GM23338 (cell line): ENCODE measurements at regions not wholly inside any gene's neighbourhood (a gene's known extent, or its start where the extent isn't known, plus 50 kb on each side); places are given as distances from the start of the nearest gene placed in this dataset.

Source experiments
- ATAC-seq: fragments of 200-7000 bp; cut with Tn5 transposase; 3 replicates; pipeline ENCODE4 v1.9.1; 2020
- DNase-seq: peaks from one replicate; pipeline ENCODE4 v3.0.0-alpha.2; 2015; ENCODE audit warnings: low spot score
- H2AFZ ChIP-seq: fragments of 200-600 bp; sonication (generic); 2 replicates; pipeline ENCODE4 v1.8.0; 2016; ENCODE audit warnings: antibody characterized with exemption, mild to moderate bottlenecking, moderate library complexity
- H3F3A ChIP-seq: fragments of 200-600 bp; sonication (generic); replicated peaks from 2 replicates; pipeline ENCODE4 v1.8.0; 2017; ENCODE audit warnings: antibody characterized with exemption, mixed run types, low read depth
- H3K27ac ChIP-seq: fragments of 200-600 bp; sonication (generic); 2 replicates; pipeline ENCODE4 v1.6.1; 2016; ENCODE audit warnings: low read depth
- H3K27me3 ChIP-seq: fragments of 200-600 bp; sonication (generic); 2 replicates; pipeline ENCODE4 v1.8.0; 2016; ENCODE audit warnings: mild to moderate bottlenecking, mixed run types, moderate library complexity; ENCODE audit not compliant: insufficient read depth
- H3K36me3 ChIP-seq: fragments of 200-600 bp; sonication (generic); 2 replicates; pipeline ENCODE4 v1.8.0; 2016; ENCODE audit warnings: mild to moderate bottlenecking; ENCODE audit not compliant: insufficient read depth
- H3K4me1 ChIP-seq: fragments of 200-600 bp; sonication (generic); 2 replicates; pipeline ENCODE4 v1.8.0; 2016; ENCODE audit warnings: mild to moderate bottlenecking, moderate library complexity; ENCODE audit not compliant: insufficient read depth
- H3K4me2 ChIP-seq: fragments of 200-600 bp; sonication (generic); 2 replicates; pipeline ENCODE4 v1.7.1; 2017; ENCODE audit warnings: mixed run types
- H3K4me3 ChIP-seq: fragments of 200-600 bp; sonication (generic); 2 replicates; pipeline ENCODE4 v1.6.1; 2016; ENCODE audit warnings: mixed run types
- H3K79me2 ChIP-seq: fragments of 200-600 bp; sonication (generic); replicated peaks from 2 replicates; pipeline ENCODE4 v1.8.0; 2017; ENCODE audit warnings: mild to moderate bottlenecking; ENCODE audit not compliant: insufficient read depth
- H3K9me2 ChIP-seq: fragments of 200-600 bp; sonication (generic); 2 replicates; pipeline ENCODE4 v1.8.0; 2017; ENCODE audit not compliant: insufficient read depth
- H4K20me1 ChIP-seq: fragments of 200-600 bp; sonication (generic); replicated peaks from 2 replicates; pipeline ENCODE4 v1.8.0; 2017; ENCODE audit warnings: mild to moderate bottlenecking; ENCODE audit not compliant: insufficient read depth
- H3K27ac Mint-ChIP-seq: 2 replicates; pipeline ENCODE4 v1.8.0; 2020; ENCODE audit warnings: inconsistent platforms, mild to moderate bottlenecking, moderate library complexity, mixed read lengths
- H3K27me3 Mint-ChIP-seq: 3 replicates; pipeline ENCODE4 v1.8.0; 2022; ENCODE audit warnings: low read depth, mild to moderate bottlenecking, moderate library complexity, mixed read lengths, inconsistent platforms; ENCODE audit not compliant: insufficient read depth, poor library complexity
- H3K36me3 Mint-ChIP-seq: 3 replicates; pipeline ENCODE4 v1.8.0; 2021; ENCODE audit warnings: low read depth, mild to moderate bottlenecking, inconsistent platforms, moderate library complexity, mixed read lengths
- H3K4me1 Mint-ChIP-seq: 3 replicates; pipeline ENCODE4 v1.8.0; 2020; ENCODE audit warnings: mild to moderate bottlenecking, inconsistent platforms, mixed read lengths
- H3K4me3 Mint-ChIP-seq: 3 replicates; pipeline ENCODE4 v1.8.0; 2021; ENCODE audit warnings: moderate library complexity, mild to moderate bottlenecking, inconsistent platforms, mixed read lengths
- H3K9me3 Mint-ChIP-seq: 3 replicates; pipeline ENCODE4 v1.8.0; 2020; ENCODE audit warnings: moderate library complexity, mild to moderate bottlenecking, inconsistent platforms, mixed read lengths
- CREB1 ChIP-seq: fragments of 250-450 bp; sonication (Bioruptor Pico); IDR thresholded peaks from 2 replicates; pipeline ENCODE4 v1.5.0; 2020; ENCODE audit warnings: low read depth, mild to moderate bottlenecking, moderate library complexity
- CTCF ChIP-seq, 2 experiments: fragments of 200-600 bp in 1 of 2; sonication (generic) in 1 of 2; conservative IDR thresholded peaks; 2 replicates each; pipeline versions ENCODE4 v1.5.1 to v1.6.1; 2016 to 2017; ENCODE audit warnings: antibody characterized with exemption in 2 of 2, low read depth in 2 of 2, mild to moderate bottlenecking in 2 of 2, moderate library complexity in 1 of 2
- ETS1 ChIP-seq: IDR thresholded peaks from 2 replicates; pipeline ENCODE4 v1.6.1; 2016; ENCODE audit warnings: antibody characterized with exemption
- EZH2 ChIP-seq: fragments of 200-600 bp; sonication (generic); IDR thresholded peaks from one replicate; pipeline ENCODE4 v1.8.0; 2017; ENCODE audit warnings: antibody characterized with exemption, mild to moderate bottlenecking, low read depth; ENCODE audit not compliant: unreplicated experiment
- EZH2phosphoT487 ChIP-seq: fragments of 200-600 bp; sonication (generic); IDR thresholded peaks from one replicate; pipeline ENCODE4 v1.8.1; 2018; ENCODE audit warnings: antibody characterized with exemption; ENCODE audit not compliant: unreplicated experiment
- JUNB ChIP-seq: IDR thresholded peaks from one replicate; pipeline ENCODE4 v1.6.1; 2016; ENCODE audit warnings: antibody characterized with exemption; ENCODE audit not compliant: unreplicated experiment
- NANOG ChIP-seq: IDR thresholded peaks from 2 replicates; pipeline ENCODE4 v1.6.1; 2016; ENCODE audit warnings: antibody characterized with exemption, borderline replicate concordance
- POLR2AphosphoS5 ChIP-seq: IDR thresholded peaks from 2 replicates; pipeline ENCODE4 v1.6.1; 2016; ENCODE audit warnings: antibody characterized with exemption, low read depth
- STAT1 ChIP-seq: IDR thresholded peaks from one replicate; pipeline ENCODE4 v1.6.1; 2016; ENCODE audit warnings: antibody characterized with exemption; ENCODE audit not compliant: unreplicated experiment
- ZNF114 ChIP-seq: fragments of 250-450 bp; sonication (Bioruptor Pico); IDR thresholded peaks from 2 replicates; pipeline ENCODE4 v1.5.0; 2020; ENCODE audit warnings: mild to moderate bottlenecking, moderate library complexity
- ZNF331 ChIP-seq: fragments of 250-450 bp; sonication (Bioruptor Pico); IDR thresholded peaks from 2 replicates; pipeline ENCODE4 v1.5.0; 2020; ENCODE audit warnings: low read depth, mild to moderate bottlenecking, moderate library complexity
- ZNF462 ChIP-seq: fragments of 250-450 bp; sonication (Bioruptor Pico); IDR thresholded peaks from 2 replicates; pipeline ENCODE4 v1.5.0; 2020; ENCODE audit warnings: mild to moderate bottlenecking, moderate library complexity

GRCh38 chr5:126277762-126278161 is 145.4 kb upstream of the GRAMD2B start:
- Histone ChIP-seq H3K36me3 (no peaks in the 10 kb centered on the region), H3K27ac (no peak overlapping the region), H2AFZ (no peak overlapping the region), H3K27me3 (no peaks in the 10 kb centered on the region), H3K9me2 (0 out of 2 replicates have a peak, but pooled peaks cover 3% of the 10 kb centered on the region), H4K20me1 (no peaks in the 10 kb centered on the region), H3K4me3 (no peak overlapping the region), H3K4me1 (peaks cover 6% of the 10 kb centered on the region; the same call in 1 of the 2 replicates), H3F3A (no peaks in the 10 kb centered on the region), H3K79me2 (no peaks in the 10 kb centered on the region), H3K4me2 (no peak overlapping the region)
- no peaks in the 10 kb centered on the region for H3K27me3 Mint-ChIP-seq
- H3K4me1 Mint-ChIP-seq, result peaks cover 5% of the 10 kb centered on the region; the same call in 2 of the 3 replicates
- DNase-seq (no peak), ATAC-seq (no peak)
- H3K9me3 Mint-ChIP-seq, result no peaks in the 10 kb centered on the region
- H3K4me3 Mint-ChIP-seq, result no peak overlapping the region
- TF ChIP-seq CREB1 (CRISPR knock-in tag) (no peak), ZNF462 (CRISPR knock-in tag) (no peak), ETS1 (no peak)
- H3K27ac Mint-ChIP-seq, result no peak overlapping the region
- no peaks in the 10 kb centered on the region for H3K36me3 Mint-ChIP-seq

GRCh38 chr5:126280343-126280742 is 142.9 kb upstream of the GRAMD2B start:
- H3F3A ChIP-seq, result no peaks in the 10 kb centered on the region
- no peaks in the 10 kb centered on the region for H3K36me3 Mint-ChIP-seq
- DNase-seq, result no peak
- H4K20me1 ChIP-seq, result no peaks in the 10 kb centered on the region
- H3K27me3 ChIP-seq, result no peaks in the 10 kb centered on the region
- peak overlapping the region; percentile 87 for H2AFZ ChIP-seq
- no peaks in the 10 kb centered on the region for H3K9me3 Mint-ChIP-seq
- peaks cover 5% of the 10 kb centered on the region; the same call in 2 of the 3 replicates for H3K4me1 Mint-ChIP-seq
- H3K4me3 ChIP-seq, result no peak overlapping the region
- H3K4me1 ChIP-seq, result peaks cover 6% of the 10 kb centered on the region; the same call in 1 of the 2 replicates
- H3K27me3 Mint-ChIP-seq, result no peaks in the 10 kb centered on the region
- ATAC-seq, result no peak
- H3K4me3 Mint-ChIP-seq, result no peak overlapping the region
- H3K9me2 ChIP-seq, result 0 out of 2 replicates have a peak, but pooled peaks cover 3% of the 10 kb centered on the region
- no peaks in the 10 kb centered on the region for H3K79me2 ChIP-seq
- no peak overlapping the region for H3K4me2 ChIP-seq
- H3K27ac ChIP-seq, result no peak overlapping the region
- H3K27ac Mint-ChIP-seq, result no peak overlapping the region
- H3K36me3 ChIP-seq, result no peaks in the 10 kb centered on the region
- TF ChIP-seq ZNF331, result no peak
- no peak for TF ChIP-seq JUNB
- no peak for TF ChIP-seq ZNF114 (CRISPR knock-in tag)
- TF ChIP-seq POLR2AphosphoS5, result no peak
- TF ChIP-seq CREB1 (CRISPR knock-in tag), result no peak
- TF ChIP-seq ETS1, result no peak
- no peak for TF ChIP-seq EZH2phosphoT487
- TF ChIP-seq NANOG, result no peak
- TF ChIP-seq STAT1, result no peak
- TF ChIP-seq CTCF (conservative IDR thresholded peaks at IDR 0.05; ENCODE audit: low read depth in 2 of 2), result no peak
- TF ChIP-seq EZH2, result no peak
